ENCODE measurements at regions not wholly inside any gene's neighbourhood (a gene's known extent, or its start where the extent isn't known, plus 50 kb on each side); places are given as distances from the start of the nearest gene placed in this dataset.
A peak's percentile ranks its signal among the peaks of the same experiment; 100 is the strongest.

GRCh38 chr20:39333211-39333610, 371.1 kb downstream of the DHX35 start:
- no peak for DNase-seq

DNA sequence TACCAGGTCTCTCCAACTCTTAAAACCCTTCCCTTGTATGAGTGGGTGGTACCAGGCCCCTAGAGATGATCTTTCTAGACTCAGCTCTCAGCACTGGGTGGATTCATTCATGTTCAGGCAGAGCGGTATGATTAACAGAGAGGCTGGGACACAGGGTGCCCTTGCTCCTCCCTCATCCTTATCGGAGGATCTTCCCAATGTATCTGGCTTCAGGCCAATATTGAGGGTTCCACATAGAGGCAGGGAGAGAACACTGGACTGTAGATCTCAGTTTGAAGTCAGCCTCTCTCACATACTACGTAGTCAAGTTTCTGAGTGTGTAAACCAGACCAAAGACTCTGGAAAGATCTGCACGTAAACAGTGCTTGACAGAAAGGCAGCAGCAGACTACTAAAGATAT, 366.2 kb downstream of the DHX35 start:
- no peak for DNase-seq

GRCh38 chr20:39326050-39326449, 363.9 kb downstream of the DHX35 start:
- no peak for DNase-seq

- DNase-seq = no peak
Measured at GRCh38 chr20:39318911-39319310, 356.8 kb downstream of the DHX35 start.

- no peak for DNase-seq
Measured at GRCh38 chr20:39312676-39313075, 350.5 kb downstream of the DHX35 start.

GRCh38 chr20:39311851-39312506, 349.8 kb downstream of the DHX35 start:
- DNase-seq = no peak

DNA sequence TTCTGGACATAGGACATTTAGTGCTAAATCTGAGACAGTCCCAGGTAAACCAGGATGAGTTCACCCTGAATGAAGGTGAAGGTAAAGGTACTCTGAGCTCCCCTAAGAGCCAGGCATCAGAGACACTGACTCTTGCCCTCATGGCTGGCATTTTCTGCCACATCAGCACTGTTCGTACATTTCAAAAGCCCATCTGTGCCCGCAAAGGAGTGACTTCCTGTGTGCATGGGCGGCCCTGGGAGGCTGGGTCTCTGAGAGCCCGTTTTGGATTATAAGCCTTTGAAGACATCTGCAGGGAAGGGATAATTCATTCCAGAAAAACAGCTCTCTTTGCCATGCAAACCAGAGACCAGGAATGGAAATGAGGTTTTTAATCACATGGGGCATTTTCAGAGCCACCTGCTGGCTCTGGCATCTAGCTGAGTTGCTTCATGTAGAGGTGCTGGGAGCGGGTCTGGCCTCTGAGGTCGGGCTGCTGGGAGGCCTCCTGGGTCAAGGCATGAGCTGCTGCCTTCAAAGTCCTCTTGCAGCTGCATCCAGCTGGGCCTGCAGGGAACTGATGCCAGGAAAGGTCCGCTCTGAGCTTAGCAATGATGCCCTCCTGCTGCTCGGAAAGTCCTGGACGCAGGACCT, 348.3 kb downstream of the DHX35 start:
- DNase-seq = no peak

- no peak for DNase-seq
Measured at GRCh38 chr20:39309458-39309857, 347.3 kb downstream of the DHX35 start.

- no peak for DNase-seq
Measured at GRCh38 chr20:39302312-39302711, 340.2 kb downstream of the DHX35 start.

DNA sequence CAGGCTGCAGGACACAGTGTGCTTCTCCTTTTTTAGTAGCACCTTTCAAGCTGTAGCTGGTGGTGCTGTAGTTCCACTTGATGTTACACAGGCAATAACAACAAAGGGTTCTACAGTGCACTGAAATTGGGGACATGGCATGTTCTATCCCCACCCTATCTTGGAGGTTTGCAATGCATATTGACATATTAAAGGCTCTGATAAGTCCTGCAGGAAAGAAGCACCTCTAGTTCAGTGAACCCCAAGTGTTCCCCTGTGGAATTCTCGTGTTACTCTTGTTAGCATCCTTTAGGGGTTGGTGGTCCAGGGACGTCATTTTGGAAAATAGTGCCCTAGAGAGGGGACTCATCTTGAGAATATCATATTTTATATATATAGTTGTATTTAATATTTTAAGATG, 337.6 kb downstream of the DHX35 start:
- DNase-seq = no peak

GRCh38 chr20:39298571-39299506, 336.7 kb downstream of the DHX35 start:
- DNase-seq = no peak

- no peak for DNase-seq
Measured at GRCh38 chr20:39298121-39298520, 336.0 kb downstream of the DHX35 start.

DNA sequence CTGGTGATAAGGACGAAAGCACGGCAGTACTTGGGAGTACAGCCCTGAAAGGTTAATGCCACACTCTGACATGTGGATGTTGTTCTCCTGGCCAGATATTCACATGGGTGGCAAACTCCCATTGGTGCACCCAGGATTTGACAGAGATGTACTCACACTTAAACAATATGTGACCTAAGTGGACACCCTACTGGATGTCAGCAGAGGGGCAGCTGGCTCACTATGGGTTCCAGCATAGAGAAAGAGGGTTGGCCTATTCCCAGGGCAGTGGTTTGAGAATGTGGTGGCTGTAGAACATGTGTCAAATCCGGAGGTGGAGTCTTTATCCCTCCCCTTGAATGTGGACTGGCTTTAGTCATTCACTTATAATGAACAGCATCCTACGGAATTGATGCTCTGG, 333.2 kb downstream of the DHX35 start:
- no peak for DNase-seq

- DNase-seq = no peak
Measured at GRCh38 chr20:39294137-39294725, 332.1 kb downstream of the DHX35 start.

DNA sequence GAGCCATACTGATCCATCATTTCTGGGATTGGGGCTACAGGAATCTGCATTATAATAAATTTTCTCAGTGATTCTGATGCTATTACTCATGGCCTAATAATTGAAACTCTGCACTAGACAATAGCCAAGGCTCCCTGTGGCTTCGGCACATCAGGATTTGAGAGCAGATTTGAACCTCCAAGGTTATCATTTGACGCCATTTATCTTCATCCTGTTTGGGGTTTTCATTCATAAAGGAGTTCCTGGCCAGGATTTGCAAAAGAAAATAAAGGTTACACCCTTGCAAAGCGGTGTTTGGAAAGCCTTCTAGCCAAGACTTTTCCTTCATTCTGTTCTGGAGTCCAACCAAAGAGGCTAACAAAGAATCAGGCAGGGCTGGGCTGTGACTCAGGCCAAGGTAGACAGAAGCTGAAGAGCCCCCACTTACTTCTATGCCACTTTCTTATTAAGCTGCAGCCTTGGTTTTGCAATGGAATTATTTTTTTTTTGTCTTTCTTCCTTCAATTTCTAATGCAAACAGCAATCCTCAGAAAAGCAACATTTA, 330.1 kb downstream of the DHX35 start:
- no peak for DNase-seq

GRCh38 chr20:39291301-39291700, 329.2 kb downstream of the DHX35 start:
- no peak for DNase-seq

GRCh38 chr20:39290575-39290974, 328.4 kb downstream of the DHX35 start:
- no peak for DNase-seq

- DNase-seq = no peak
Measured at GRCh38 chr20:39289831-39290230, 327.7 kb downstream of the DHX35 start.

GRCh38 chr20:39289316-39289715, 327.2 kb downstream of the DHX35 start:
- DNase-seq = peak; percentile 9

GRCh38 chr20:39283464-39283863, 321.3 kb downstream of the DHX35 start:
- no peak for DNase-seq

GRCh38 chr20:39282619-39283092, 320.5 kb downstream of the DHX35 start:
- peak; percentile 52 for DNase-seq

DNA sequence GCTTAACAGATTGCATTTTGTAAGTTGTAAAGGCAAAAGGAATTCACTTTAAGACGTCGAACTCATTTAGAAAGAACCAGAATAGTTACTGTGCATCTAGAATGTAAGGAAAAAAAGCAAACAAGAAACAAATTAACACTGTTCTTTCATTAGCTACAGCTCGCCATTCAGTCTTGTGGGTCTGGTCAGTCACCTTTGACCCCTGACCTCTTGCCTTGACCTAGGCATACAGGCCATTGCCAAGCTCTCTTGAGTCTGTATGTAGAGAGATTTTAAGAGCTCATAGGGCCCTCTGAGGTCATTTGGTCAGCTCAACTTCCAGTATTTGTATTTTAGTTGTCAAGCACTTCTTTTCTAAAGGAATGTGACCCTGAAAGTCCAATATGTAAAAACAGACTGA, 318.7 kb downstream of the DHX35 start:
- no peak for DNase-seq

GRCh38 chr20:39278230-39278788, 316.2 kb downstream of the DHX35 start:
- DNase-seq = peak; percentile 12

All from NCI-H1092 treated with DMSO at 0.1 percent for 48 hours (cell line).